Hepatocyte (in vitro differentiated cells): ENCODE measurements at regions not wholly inside any gene's neighbourhood (a gene's known extent, or its start where the extent isn't known, plus 50 kb on each side); places are given as distances from the start of the nearest gene placed in this dataset.

Experiments
- EZH2 ChIP-seq: fragments of 200-600 bp; sonication (generic); IDR thresholded peaks from 2 replicates; pipeline ENCODE4 v1.6.1; 2016; ENCODE audit warnings: antibody characterized with exemption, mild to moderate bottlenecking, borderline replicate concordance
- EZH2phosphoT487 ChIP-seq: fragments of 200-600 bp; sonication (generic); IDR thresholded peaks from one replicate; pipeline ENCODE4 v1.6.1; 2018; ENCODE audit warnings: antibody characterized with exemption, mild to moderate bottlenecking, low read depth, moderate library complexity; ENCODE audit not compliant: unreplicated experiment, severe bottlenecking
- TF ChIP-seq, protein P1 (sequence below): fragments of 200-600 bp; sonication (generic); IDR thresholded peaks from 2 replicates; pipeline ENCODE4 v1.5.1; 2016; ENCODE audit warnings: antibody characterized with exemption, mild to moderate bottlenecking; ENCODE audit not compliant: poor library complexity

DNA sequence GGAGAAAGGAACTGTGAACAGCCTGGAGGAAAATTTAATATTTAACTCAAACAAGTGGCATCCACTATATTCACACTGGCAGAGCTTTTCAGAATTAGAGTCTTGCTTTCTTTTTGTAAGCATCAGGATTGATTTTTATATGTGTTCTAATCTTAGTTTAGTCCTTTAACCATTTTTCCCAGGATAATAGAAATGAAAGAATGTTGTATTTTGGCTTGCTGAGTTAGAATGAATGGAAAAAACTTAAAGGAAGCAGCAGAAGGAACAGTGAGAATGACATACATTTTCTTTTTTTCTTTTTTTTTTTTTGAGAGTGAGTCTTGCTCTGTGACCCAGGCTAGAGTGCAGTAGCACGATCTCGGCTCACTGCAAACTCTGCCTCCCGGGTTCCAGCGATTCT, 53.0 kb downstream of the ZC3H11B start:
- TF ChIP-seq, protein P1, sequence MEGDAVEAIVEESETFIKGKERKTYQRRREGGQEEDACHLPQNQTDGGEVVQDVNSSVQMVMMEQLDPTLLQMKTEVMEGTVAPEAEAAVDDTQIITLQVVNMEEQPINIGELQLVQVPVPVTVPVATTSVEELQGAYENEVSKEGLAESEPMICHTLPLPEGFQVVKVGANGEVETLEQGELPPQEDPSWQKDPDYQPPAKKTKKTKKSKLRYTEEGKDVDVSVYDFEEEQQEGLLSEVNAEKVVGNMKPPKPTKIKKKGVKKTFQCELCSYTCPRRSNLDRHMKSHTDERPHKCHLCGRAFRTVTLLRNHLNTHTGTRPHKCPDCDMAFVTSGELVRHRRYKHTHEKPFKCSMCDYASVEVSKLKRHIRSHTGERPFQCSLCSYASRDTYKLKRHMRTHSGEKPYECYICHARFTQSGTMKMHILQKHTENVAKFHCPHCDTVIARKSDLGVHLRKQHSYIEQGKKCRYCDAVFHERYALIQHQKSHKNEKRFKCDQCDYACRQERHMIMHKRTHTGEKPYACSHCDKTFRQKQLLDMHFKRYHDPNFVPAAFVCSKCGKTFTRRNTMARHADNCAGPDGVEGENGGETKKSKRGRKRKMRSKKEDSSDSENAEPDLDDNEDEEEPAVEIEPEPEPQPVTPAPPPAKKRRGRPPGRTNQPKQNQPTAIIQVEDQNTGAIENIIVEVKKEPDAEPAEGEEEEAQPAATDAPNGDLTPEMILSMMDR: no peak
- TF ChIP-seq EZH2 (no peak), EZH2phosphoT487 (no peak)
